AG09319 (cell line): ENCODE measurements at regions not wholly inside any gene's neighbourhood (a gene's known extent, or its start where the extent isn't known, plus 50 kb on each side); places are given as distances from the start of the nearest gene placed in this dataset.
A peak's percentile ranks its signal among the peaks of the same experiment; 100 is the strongest.

Experiments
- DNase-seq: peaks from one replicate; pipeline ENCODE4 v3.0.0-alpha.2; 2010; ENCODE audit warnings: low read depth; ENCODE audit errors: extremely low read depth
- TF ChIP-seq, protein P1 (sequence below): IDR thresholded peaks from 2 replicates; pipeline ENCODE4 v1.5.1; 2011; ENCODE audit warnings: low read depth, mild to moderate bottlenecking, inconsistent platforms, low read length, moderate library complexity

DNA sequence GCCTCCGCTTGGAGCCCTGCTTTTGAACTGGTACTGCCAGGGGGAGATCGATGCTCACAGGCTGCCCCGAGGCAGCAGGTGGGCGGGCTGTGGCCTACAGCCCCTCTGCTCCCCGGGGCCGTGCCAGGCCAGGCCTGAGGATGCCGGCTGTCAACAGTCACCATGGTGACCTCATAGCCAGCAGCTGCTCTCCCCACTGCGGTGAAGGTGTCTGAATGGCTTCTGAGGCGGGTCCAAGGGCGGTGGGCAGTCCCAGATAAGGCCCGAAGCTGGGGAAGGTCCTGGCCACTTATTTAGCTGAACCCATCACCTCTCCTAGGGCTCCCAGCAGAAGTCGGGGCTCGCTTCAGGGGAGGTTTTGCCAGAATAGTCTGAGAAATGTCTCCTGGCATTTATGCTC lies 179.3 kb downstream of the ARHGAP12 start:
- TF ChIP-seq, protein P1, sequence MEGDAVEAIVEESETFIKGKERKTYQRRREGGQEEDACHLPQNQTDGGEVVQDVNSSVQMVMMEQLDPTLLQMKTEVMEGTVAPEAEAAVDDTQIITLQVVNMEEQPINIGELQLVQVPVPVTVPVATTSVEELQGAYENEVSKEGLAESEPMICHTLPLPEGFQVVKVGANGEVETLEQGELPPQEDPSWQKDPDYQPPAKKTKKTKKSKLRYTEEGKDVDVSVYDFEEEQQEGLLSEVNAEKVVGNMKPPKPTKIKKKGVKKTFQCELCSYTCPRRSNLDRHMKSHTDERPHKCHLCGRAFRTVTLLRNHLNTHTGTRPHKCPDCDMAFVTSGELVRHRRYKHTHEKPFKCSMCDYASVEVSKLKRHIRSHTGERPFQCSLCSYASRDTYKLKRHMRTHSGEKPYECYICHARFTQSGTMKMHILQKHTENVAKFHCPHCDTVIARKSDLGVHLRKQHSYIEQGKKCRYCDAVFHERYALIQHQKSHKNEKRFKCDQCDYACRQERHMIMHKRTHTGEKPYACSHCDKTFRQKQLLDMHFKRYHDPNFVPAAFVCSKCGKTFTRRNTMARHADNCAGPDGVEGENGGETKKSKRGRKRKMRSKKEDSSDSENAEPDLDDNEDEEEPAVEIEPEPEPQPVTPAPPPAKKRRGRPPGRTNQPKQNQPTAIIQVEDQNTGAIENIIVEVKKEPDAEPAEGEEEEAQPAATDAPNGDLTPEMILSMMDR: no peak
- no peak for DNase-seq

DNA sequence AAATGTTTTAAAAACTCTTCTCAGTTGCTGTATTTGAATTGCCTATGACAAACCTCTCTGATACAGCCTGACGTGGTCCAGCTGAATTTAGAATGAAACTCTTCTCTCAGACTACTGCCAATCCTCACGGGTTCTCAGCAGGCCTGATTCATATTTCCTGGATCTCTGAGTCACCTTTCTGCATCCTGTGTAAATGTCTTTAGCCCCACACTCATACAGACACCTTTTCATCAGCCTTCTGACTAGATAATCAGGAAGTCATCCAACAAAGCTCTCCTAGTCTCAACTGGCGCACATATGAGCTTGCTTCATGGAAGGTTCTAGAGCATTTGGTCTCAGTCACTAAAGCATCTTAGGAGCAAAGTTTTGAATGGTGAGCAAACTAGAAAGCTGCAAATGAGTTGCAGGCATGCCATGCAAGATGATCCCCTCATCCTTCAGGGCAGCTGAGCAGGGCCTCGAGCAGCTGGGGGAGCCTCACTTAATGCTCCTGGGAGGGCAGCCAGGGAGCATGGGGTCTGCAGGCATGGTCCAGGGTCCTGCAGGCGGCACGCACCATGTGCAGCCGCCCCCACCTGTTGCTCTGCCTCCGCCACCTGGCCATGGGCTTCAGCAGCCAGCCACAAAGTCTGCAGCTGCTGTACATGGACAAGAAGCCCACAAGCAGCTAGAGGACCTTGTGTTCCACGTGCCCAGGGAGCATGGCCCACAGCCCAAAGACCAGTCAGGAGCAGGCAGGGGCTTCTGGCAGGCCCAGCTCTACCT lies 182.8 kb downstream of the ARHGAP12 start:
- TF ChIP-seq, protein P1: no peak
- DNase-seq: peak; percentile 40

- TF ChIP-seq, protein P1: no peak
- DNase-seq: no peak
These were observed 184.6 kb downstream of the ARHGAP12 start for GRCh38 chr10:31744025-31744424.

- TF ChIP-seq, protein P1: no peak
- DNase-seq: no peak
These were observed 186.4 kb downstream of the ARHGAP12 start for GRCh38 chr10:31742255-31742654.

DNA sequence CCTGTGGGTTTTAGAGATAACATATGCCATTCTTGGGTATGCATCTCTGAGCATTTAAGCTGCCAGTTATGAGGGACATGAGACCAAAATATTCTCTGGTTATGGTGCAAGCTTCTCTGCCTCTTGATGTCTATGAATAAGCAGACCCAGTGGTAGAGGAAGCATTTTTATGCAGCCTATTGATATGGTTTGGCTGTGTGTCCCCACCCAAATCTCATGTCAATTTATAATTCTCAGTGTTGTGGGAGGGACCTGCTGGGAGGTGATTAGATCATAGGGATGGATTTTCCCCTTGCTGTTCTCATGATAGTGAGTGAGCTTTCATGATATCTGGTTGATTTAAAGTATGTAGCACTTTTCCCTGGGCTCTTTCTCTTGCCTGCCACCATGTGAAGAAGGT lies 187.2 kb downstream of the ARHGAP12 start:
- TF ChIP-seq, protein P1: no peak
- DNase-seq: no peak

GRCh38 chr10:31739711-31740110 lies 188.9 kb downstream of the ARHGAP12 start:
- TF ChIP-seq, protein P1: no peak
- peak; percentile 80 for DNase-seq

DNA sequence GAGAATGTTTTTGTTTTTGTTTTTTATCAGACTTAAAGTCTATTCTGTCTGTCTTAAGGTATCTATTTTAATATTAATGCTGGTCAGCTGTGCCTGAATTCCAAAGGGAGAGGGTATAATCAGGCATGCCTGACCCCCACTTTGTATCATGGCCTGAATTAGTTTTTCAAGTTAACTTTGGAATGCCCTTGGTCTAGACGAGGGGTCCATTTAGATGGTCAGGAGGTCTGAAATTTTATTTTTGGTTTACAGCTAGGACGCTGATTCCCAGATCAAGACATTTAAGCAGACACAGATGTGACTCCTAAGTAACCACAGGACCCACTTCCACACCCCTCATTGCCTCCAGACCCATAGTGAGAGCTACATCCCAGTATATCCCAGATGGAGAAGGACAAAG lies 189.5 kb downstream of the ARHGAP12 start:
- TF ChIP-seq, protein P1: no peak
- no peak for DNase-seq
